ENCODE measurements at regions not wholly inside any gene's neighbourhood (a gene's known extent, or its start where the extent isn't known, plus 50 kb on each side); places are given as distances from the start of the nearest gene placed in this dataset.

GRCh38 chr7:84913731-84914130, 273.1 kb downstream of the SEMA3D start:
- TF ChIP-seq, protein P1, sequence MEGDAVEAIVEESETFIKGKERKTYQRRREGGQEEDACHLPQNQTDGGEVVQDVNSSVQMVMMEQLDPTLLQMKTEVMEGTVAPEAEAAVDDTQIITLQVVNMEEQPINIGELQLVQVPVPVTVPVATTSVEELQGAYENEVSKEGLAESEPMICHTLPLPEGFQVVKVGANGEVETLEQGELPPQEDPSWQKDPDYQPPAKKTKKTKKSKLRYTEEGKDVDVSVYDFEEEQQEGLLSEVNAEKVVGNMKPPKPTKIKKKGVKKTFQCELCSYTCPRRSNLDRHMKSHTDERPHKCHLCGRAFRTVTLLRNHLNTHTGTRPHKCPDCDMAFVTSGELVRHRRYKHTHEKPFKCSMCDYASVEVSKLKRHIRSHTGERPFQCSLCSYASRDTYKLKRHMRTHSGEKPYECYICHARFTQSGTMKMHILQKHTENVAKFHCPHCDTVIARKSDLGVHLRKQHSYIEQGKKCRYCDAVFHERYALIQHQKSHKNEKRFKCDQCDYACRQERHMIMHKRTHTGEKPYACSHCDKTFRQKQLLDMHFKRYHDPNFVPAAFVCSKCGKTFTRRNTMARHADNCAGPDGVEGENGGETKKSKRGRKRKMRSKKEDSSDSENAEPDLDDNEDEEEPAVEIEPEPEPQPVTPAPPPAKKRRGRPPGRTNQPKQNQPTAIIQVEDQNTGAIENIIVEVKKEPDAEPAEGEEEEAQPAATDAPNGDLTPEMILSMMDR (IDR thresholded peaks at IDR 0.05) = no peak
- TF ChIP-seq POLR2A (IDR thresholded peaks at IDR 0.05) = no peak

Measured in right lobe of liver (tissue), 4 donors.